GM21390 (cell line): ENCODE measurements at regions not wholly inside any gene's neighbourhood (a gene's known extent, or its start where the extent isn't known, plus 50 kb on each side); places are given as distances from the start of the nearest gene placed in this dataset.

Experiments used
- ATAC-seq: cut with Tn5 transposase; IDR thresholded peaks from one replicate; pipeline ENCODE4 v1.9.1; 2021; ENCODE audit not compliant: unreplicated experiment

GRCh38 chr20:41800040-41800439 is 181.9 kb upstream of the CHD6 start:
- ATAC-seq: no peak

GRCh38 chr20:41798930-41799502 is 180.8 kb upstream of the CHD6 start:
- ATAC-seq: no peak

DNA sequence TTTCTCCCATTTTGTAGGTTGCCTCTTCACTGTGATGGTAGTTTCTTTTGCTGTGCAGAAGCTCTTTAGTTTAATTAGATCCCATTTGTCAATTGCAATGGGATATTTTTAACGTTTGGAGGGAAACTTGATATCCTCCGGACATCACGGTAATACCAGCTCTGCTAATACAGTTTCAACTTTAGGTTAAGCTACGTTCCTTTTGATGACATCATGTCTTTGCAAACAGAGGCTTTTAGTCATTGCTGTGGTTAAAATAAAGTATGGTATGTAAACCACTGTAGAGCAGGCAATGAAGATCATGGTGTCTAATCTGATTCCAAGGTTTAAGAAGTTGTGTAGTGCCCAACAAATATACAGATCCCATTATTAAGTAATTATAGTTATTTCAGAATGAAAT is 168.0 kb upstream of the CHD6 start:
- no peak for ATAC-seq

GRCh38 chr20:41784209-41784958 is 166.2 kb upstream of the CHD6 start:
- no peak for ATAC-seq

DNA sequence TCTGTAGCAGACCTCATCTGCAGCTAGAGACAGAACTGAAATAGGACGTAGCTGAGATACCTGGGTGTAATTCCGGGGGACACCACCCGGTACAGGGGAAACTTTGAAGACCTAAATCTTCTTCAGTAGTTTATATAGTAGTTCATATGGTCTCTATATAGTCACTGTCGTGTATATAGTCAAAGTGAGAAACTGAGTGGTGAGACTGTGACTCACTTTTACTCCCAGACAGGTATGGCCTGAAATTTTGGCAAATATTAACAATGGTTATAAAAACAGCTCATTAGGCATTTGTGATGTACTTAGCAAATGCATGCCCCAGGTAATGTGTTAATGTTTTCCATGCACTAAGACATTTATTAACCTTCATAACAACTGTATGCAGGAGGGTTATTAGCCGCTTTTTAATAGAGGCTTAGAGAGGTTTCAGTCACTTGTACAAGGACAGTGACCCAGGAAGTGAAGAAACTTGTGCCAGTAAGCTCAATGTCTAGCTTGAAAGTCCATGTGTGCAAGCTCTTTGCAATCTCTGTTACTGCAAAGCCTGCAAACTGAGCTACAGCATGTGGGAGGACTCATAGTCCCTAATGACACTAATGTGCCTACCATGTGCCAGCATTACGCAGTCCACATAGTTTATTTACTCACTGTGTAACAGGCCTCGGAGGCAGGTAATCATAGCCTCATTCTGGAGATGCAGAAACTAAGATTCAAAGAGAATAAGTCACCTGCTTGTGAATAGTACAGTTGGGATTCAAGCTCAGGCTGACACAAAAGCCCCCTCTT is 165.4 kb upstream of the CHD6 start:
- no peak for ATAC-seq

DNA sequence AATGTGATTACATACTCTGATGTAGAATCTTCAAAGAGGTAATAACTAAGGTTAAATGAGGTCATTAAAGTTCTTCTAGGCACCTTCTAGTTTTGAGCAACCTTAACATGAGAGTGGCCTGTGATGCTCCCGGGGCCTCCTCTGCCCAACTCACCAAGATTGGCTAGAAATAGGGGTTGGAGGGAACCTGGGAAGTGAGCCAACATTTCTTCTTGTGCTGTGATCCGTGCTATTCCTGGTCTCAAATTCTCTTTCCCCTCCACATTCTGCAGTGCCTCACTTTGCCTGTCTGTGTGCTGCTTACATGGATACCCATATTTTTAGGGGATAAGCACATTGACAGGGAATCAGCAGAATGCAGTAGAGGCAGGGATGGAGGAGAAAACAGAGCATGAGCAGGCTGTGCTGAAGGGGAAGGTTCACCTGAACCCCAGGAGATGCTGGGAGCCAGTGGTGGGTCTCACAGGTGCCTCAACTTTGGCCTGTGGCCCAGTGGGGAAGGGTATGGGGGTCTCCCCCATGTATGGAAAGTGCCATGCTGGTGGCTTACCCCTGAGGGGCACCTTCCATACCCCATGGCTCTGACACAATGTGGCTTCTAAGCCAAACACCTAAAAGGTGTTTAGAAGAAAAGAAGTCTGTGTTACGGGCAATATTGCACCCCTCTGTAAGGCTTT is 164.7 kb upstream of the CHD6 start:
- ATAC-seq: no peak

DNA sequence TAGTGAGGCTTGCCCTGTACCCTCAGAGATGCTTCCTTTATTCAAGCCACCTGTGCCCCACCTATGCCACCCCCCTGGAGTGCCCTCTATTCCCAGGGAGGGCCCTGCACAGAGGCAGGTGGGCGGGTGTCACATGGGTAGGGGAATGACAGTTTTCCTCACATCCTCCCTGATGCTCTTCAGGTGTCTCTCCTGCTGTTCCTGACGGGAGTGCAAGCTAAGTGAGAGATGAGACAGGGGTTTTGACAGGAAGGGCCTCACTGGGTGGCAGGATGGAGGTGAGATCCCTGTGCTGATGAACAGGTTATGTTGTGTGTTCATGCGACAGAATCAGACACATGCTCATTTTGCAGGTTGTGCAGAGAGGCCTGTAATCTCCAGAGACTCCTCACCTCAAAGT is 164.1 kb upstream of the CHD6 start:
- ATAC-seq: no peak

DNA sequence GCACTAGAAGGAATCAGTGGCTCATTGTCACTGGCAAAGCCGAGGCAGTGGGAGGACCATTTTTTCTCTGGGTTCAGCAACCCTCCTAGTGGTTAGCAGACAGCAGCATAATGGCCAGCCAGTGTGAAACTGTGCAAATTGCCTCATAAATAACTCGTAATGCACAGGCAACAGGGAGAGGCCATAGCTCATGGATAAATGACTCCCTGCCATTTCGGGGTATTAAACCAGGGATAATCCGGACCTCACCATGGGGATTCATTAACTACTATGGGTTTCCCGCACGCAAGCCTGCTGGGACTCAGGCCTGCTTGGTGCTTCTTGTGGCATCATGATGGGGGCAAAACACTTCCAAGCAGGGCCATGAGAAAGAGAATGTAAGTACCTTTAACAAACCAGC is 158.2 kb upstream of the CHD6 start:
- no peak for ATAC-seq

GRCh38 chr20:41774291-41774690 is 156.1 kb upstream of the CHD6 start:
- ATAC-seq: no peak

DNA sequence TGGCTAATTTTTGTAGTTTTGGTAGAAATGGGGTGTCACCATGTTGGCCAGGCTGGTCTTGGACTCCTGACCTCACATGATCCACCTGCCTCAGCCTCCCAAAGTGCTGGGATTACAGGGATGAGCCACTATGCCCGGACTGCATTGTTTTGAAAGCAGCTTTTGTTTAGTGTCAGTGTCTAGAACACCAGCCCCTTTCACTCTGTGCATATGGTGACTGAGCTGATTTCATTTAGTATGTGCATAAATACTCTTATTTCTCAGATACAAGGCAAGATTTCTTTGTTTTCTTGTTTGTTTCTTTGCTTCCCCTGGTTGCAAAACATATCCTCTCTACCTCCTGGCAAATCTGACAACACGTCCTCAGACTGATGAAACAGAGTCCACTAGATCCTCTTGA is 152.8 kb upstream of the CHD6 start:
- ATAC-seq: no peak

- no peak for ATAC-seq
These were observed 152.2 kb upstream of the CHD6 start for GRCh38 chr20:41770427-41770826.

- ATAC-seq: no peak
These were observed 151.4 kb upstream of the CHD6 start for GRCh38 chr20:41769592-41770018.

DNA sequence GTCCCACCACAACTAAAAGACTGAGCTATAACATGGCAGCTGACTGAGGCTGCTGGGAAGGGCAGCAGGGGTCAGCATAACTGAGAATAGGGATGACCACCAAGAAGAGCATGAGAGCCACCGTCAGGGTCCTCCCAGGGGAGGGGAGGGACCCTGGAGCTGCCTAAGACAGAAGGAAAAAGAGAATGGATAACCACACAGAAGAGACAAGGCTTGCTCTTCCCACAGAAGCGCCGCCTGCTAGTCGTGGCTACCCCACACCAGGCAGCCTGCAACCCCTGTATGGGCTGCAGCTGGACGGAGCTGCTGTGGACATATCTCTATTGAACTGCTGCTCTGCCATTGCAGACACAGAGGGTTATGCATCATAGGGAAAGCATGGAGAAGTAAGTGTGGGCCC is 132.0 kb upstream of the CHD6 start:
- no peak for ATAC-seq

DNA sequence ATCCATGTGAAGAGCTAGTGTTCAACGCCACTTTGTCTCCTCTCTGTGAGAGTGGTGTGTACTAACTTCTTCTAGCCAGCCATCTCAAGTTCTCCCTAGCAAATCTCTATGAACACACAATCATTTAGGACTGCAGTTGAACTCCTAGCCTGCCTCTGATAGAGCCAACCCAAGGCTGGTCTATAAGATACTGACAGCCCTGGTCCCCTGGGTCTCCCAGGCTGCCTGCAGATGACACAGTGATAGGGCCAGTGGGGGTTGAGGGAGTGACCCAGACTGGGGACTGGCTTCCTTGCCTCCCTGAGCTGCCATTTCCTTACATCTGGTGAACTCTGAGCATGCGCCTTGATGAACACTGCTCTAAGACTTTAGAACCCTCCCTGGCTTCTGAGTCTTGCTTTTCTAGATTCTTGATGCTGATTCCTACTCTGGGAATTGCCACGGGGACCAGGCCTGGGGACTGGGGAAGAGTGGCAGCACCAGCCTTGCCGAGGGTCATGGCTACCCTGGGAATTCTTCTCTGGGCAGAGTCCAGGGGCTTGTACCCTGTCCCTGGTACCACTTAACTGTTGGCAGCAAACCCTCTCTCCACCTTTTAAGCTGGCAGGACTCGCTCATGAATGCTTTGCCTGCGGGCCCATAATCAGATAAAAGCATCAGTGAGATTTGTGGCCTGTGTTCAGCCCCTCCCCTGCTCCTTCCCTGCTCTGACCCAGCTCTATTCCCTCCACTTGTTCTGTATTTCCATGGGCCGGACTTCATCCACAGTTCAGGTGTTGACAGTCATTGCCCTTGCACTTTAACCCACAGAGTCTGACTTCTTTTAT is 130.8 kb upstream of the CHD6 start:
- no peak for ATAC-seq

DNA sequence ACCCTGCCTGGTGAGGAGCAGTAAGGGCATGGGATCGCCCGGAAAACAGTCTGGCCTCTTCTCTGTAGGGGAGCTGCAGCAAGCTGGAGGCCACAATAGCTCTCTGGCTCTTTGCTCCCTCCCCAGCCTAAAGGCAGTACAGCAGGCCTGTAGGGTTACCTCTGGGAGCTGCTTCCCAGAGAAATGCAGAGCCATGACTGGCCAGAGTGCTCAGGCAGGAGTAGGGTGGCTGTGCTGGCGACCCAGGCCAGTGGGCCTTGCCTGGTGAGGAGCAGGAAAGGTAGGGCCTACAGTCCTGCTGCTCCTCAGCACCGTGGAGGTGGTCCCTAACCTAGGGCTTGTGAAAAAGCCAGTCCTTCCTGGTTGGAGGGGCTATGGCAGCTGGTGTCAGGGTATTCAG is 129.9 kb upstream of the CHD6 start:
- ATAC-seq: no peak

DNA sequence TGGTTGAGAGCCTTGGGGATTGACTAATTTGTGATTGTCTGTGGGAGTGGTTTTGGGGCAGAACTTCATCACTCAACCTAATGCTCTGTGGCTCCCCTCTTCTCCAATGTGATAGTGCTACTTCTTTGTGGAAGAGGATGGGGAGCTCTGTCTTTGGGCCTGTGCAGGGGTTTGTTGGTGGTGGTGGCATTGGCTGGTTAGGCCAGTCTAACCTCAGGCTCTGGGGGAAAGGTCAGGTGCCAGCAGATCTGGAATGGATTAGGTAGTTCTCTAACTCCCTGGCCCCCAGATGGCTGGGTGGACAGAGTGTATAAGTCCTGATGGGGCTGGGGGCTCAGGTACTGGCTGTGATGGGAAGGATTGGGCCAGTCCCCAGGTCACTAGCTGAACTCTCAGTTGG is 129.0 kb upstream of the CHD6 start:
- ATAC-seq: no peak

DNA sequence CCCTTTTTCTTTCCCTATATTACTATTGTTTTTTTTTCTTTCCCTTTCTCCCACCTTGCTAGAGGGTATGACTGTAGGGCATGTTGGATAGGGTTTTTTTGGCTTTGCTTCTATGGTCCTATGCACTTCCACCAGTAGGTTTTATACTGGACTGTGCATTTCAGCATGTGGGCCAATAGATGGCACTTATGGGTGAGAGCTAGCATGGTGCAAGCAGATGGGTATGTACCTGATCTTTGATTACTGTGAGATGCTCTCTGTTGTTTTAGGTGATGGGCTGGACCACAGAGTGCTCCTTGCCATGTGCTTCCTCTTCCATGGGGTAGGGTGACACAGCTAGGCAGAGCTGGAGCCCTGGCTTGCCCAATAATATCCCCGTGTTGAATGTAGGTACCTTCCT is 128.5 kb upstream of the CHD6 start:
- no peak for ATAC-seq

DNA sequence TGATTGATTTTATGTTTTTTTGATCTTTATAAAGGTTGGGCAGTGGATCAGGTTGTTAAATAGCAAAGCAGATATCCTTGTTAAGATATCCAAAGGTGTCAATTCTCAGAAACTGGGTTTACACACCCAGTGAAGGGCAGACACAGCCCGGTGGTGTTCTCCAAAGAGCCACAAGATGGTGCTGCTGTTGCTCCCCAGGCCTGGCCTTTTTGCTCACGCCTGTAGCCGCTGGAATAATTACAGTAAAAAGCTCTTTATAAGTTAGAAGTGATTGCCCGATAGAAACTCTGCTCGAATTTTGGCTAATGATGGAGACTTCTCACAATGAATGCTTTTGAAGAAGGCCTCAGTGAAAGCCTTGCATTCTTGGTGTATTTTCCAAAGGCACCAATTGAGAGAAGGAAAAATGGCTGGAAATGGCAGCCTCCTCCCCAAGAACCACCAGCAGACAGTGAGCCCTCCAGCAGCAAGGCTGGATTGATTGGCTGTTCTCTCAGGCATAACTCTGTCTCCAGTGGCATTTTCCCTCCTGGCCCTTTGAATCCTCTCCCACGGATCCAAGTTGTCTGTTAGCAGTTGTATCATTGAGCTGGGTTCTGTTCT is 120.5 kb upstream of the CHD6 start:
- no peak for ATAC-seq

- ATAC-seq: no peak
These were observed 117.8 kb upstream of the CHD6 start for GRCh38 chr20:41735949-41736348.

- ATAC-seq: no peak
These were observed 116.3 kb upstream of the CHD6 start for GRCh38 chr20:41734506-41734945.
